Adrenal gland (tissue), 5 donors: ENCODE measurements at regions not wholly inside any gene's neighbourhood (a gene's known extent, or its start where the extent isn't known, plus 50 kb on each side); places are given as distances from the start of the nearest gene placed in this dataset.
"Not testable (repeated sequence)": the region's sequence is repeated elsewhere in the genome, so short reads cannot be mapped to it uniquely, and the experiment has no call there.

Experiments
- POLR2A ChIP-seq, 2 donors: fragments of 450-650 bp; IDR thresholded peaks; one replicate each; pipeline ENCODE4 v1.6.1; 2017; ENCODE audit warnings: antibody characterized with exemption in 2 of 2, mild to moderate bottlenecking in 2 of 2, moderate library complexity in 1 of 2
- TF ChIP-seq, protein P1 (sequence below), 6 experiments: fragments of 450-650 bp in 4 of 6; fragments of 200-600 bp in 2 of 6; sonication (generic) in 1 of 6; IDR thresholded peaks; 1 replicate in 5 of 6; 2 replicates in 1 of 6; pipeline versions ENCODE4 v1.5.1 to v1.8.0; 2016 to 2021; ENCODE audit warnings: antibody characterized with exemption in 6 of 6, mild to moderate bottlenecking in 2 of 6, moderate library complexity in 1 of 6
- donor health status: DM: no; HTN: no; CAD: no.

DNA sequence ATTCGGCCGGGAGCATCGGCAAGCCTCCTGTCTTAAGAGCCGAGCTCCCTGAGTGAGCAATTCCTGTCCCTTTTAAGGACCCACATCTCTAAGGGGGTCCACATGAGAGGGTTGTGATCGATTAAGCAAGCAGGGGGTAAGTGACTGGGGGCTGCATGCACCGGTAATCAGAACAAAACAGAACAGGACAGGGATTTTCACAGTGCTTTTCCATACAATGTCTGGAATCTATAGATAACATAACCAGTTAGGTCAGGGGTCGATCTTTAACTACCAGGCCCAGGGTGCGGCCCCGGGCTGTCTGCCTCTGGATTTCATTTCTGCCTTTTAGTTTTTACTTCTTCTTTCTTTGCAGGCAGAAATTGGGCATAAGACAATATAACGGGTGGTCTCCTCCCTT, 111.3 kb downstream of the DTWD1 start:
- TF ChIP-seq, protein P1, sequence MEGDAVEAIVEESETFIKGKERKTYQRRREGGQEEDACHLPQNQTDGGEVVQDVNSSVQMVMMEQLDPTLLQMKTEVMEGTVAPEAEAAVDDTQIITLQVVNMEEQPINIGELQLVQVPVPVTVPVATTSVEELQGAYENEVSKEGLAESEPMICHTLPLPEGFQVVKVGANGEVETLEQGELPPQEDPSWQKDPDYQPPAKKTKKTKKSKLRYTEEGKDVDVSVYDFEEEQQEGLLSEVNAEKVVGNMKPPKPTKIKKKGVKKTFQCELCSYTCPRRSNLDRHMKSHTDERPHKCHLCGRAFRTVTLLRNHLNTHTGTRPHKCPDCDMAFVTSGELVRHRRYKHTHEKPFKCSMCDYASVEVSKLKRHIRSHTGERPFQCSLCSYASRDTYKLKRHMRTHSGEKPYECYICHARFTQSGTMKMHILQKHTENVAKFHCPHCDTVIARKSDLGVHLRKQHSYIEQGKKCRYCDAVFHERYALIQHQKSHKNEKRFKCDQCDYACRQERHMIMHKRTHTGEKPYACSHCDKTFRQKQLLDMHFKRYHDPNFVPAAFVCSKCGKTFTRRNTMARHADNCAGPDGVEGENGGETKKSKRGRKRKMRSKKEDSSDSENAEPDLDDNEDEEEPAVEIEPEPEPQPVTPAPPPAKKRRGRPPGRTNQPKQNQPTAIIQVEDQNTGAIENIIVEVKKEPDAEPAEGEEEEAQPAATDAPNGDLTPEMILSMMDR (IDR thresholded peaks at IDR 0.05), result not testable (repeated sequence)
- not testable (repeated sequence) for TF ChIP-seq POLR2A (IDR thresholded peaks at IDR 0.05)
